ENCODE measurements at regions not wholly inside any gene's neighbourhood (a gene's known extent, or its start where the extent isn't known, plus 50 kb on each side); places are given as distances from the start of the nearest gene placed in this dataset.

- DNase-seq (ENCODE audit: low read depth), result no peak
- no peak overlapping the region for H3K4me3 ChIP-seq (ENCODE audit: control insufficient read depth, low read depth, low read length)
- no peak for TF ChIP-seq CTCF (IDR thresholded peaks at IDR 0.05; ENCODE audit: control insufficient read depth, insufficient read depth, low read depth, low read length, missing control alignments)
These were observed 85.4 kb upstream of the PBX1 start for GRCh38 chr1:164473544-164473943.

GRCh38 chr1:164475834-164476233 is 83.2 kb upstream of the PBX1 start:
- DNase-seq (ENCODE audit: low read depth), result no peak
- TF ChIP-seq CTCF (IDR thresholded peaks at IDR 0.05; ENCODE audit: control insufficient read depth, insufficient read depth, low read depth, low read length, missing control alignments), result no peak
- H3K4me3 ChIP-seq (ENCODE audit: control insufficient read depth, low read depth, low read length), result no peak overlapping the region

GRCh38 chr1:164477343-164477742 is 81.6 kb upstream of the PBX1 start:
- no peak overlapping the region for H3K4me3 ChIP-seq (ENCODE audit: control insufficient read depth, low read depth, low read length)
- TF ChIP-seq CTCF (IDR thresholded peaks at IDR 0.05; ENCODE audit: control insufficient read depth, insufficient read depth, low read depth, low read length, missing control alignments), result no peak
- no peak for DNase-seq (ENCODE audit: low read depth)

- no peak for TF ChIP-seq CTCF (IDR thresholded peaks at IDR 0.05; ENCODE audit: control insufficient read depth, insufficient read depth, low read depth, low read length, missing control alignments)
- no peak overlapping the region for H3K4me3 ChIP-seq (ENCODE audit: control insufficient read depth, low read depth, low read length)
- DNase-seq (ENCODE audit: low read depth), result no peak
These were observed 79.7 kb upstream of the PBX1 start for GRCh38 chr1:164479242-164479641.

GRCh38 chr1:164480285-164480907 is 78.6 kb upstream of the PBX1 start:
- no peak overlapping the region for H3K4me3 ChIP-seq (ENCODE audit: control insufficient read depth, low read depth, low read length)
- DNase-seq (ENCODE audit: low read depth), result no peak
- no peak for TF ChIP-seq CTCF (IDR thresholded peaks at IDR 0.05; ENCODE audit: control insufficient read depth, insufficient read depth, low read depth, low read length, missing control alignments)

GRCh38 chr1:164495905-164496304 is 63.1 kb upstream of the PBX1 start:
- TF ChIP-seq CTCF (IDR thresholded peaks at IDR 0.05; ENCODE audit: control insufficient read depth, insufficient read depth, low read depth, low read length, missing control alignments), result no peak
- no peak overlapping the region for H3K4me3 ChIP-seq (ENCODE audit: control insufficient read depth, low read depth, low read length)
- DNase-seq (ENCODE audit: low read depth), result no peak

- DNase-seq (ENCODE audit: low read depth), result no peak
- H3K4me3 ChIP-seq (ENCODE audit: control insufficient read depth, low read depth, low read length), result no peak overlapping the region
- no peak for TF ChIP-seq CTCF (IDR thresholded peaks at IDR 0.05; ENCODE audit: control insufficient read depth, insufficient read depth, low read depth, low read length, missing control alignments)
These were observed 60.2 kb upstream of the PBX1 start for GRCh38 chr1:164498792-164499191.
